GM12874 (cell line): ENCODE measurements at regions not wholly inside any gene's neighbourhood (a gene's known extent, or its start where the extent isn't known, plus 50 kb on each side); places are given as distances from the start of the nearest gene placed in this dataset.

Experiments
- CTCF ChIP-seq: IDR thresholded peaks from 2 replicates; pipeline ENCODE4 v1.5.1; 2011; ENCODE audit warnings: low read depth, mild to moderate bottlenecking, control low read depth, low read length, moderate library complexity; ENCODE audit not compliant: insufficient read depth

GRCh38 chr11:97118614-97119200 lies 728.9 kb downstream of the JRKL start:
- TF ChIP-seq CTCF, result no peak

GRCh38 chr11:97123237-97123636 lies 733.4 kb downstream of the JRKL start:
- TF ChIP-seq CTCF, result no peak

GRCh38 chr11:97136067-97136466 lies 746.3 kb downstream of the JRKL start:
- TF ChIP-seq CTCF, result no peak

- peak; percentile 58 for TF ChIP-seq CTCF
Measured at GRCh38 chr11:97140885-97141494, 751.2 kb downstream of the JRKL start.

GRCh38 chr11:97143463-97143862 lies 753.6 kb downstream of the JRKL start:
- no peak for TF ChIP-seq CTCF

GRCh38 chr11:97149741-97150140 lies 759.9 kb downstream of the JRKL start:
- TF ChIP-seq CTCF, result no peak

- no peak for TF ChIP-seq CTCF
Measured at GRCh38 chr11:97157221-97157740, 767.5 kb downstream of the JRKL start.
